OCI-LY1 (cell line): ENCODE measurements at regions not wholly inside any gene's neighbourhood (a gene's known extent, or its start where the extent isn't known, plus 50 kb on each side); places are given as distances from the start of the nearest gene placed in this dataset.

Experiments
- H2AFZ ChIP-seq: fragments of 200-600 bp; sonication (generic), shearing (Covaris generic); 2 replicates; pipeline ENCODE4 v1.6.0; 2014; ENCODE audit warnings: antibody characterized with exemption, mild to moderate bottlenecking, low read length
- H3F3A ChIP-seq: fragments of 200-600 bp; sonication (generic), shearing (Covaris generic); 2 replicates; pipeline ENCODE4 v1.6.0; 2014; ENCODE audit warnings: mild to moderate bottlenecking, antibody characterized with exemption, low read length, moderate library complexity; ENCODE audit not compliant: insufficient read depth
- H3K27ac ChIP-seq: fragments of 200-600 bp; sonication (generic); 2 replicates; pipeline ENCODE4 v1.5.1; 2014; ENCODE audit warnings: low read length, mixed run types, mild to moderate bottlenecking, low read depth; ENCODE audit not compliant: poor library complexity, severe bottlenecking
- H3K27me3 ChIP-seq: fragments of 200-600 bp; sonication (generic); 2 replicates; pipeline ENCODE4 v1.6.0; 2014; ENCODE audit warnings: antibody characterized with exemption, mild to moderate bottlenecking, low read length, moderate library complexity; ENCODE audit not compliant: insufficient read depth
- H3K36me3 ChIP-seq: fragments of 200-600 bp; sonication (generic); 2 replicates; pipeline ENCODE4 v1.6.1; 2014; ENCODE audit warnings: mild to moderate bottlenecking, antibody characterized with exemption, low read length, moderate library complexity, mixed read lengths; ENCODE audit not compliant: insufficient read depth
- H3K4me1 ChIP-seq: fragments of 200-600 bp; sonication (generic); 2 replicates; pipeline ENCODE4 v1.5.1; 2014; ENCODE audit warnings: mild to moderate bottlenecking, low read length, moderate library complexity; ENCODE audit not compliant: insufficient read depth, severe bottlenecking
- H3K4me2 ChIP-seq: fragments of 200-600 bp; sonication (generic), shearing (Covaris generic); 2 replicates; pipeline ENCODE4 v1.6.1; 2014; ENCODE audit warnings: low read length
- H3K4me3 ChIP-seq: fragments of 200-600 bp; sonication (generic); 2 replicates; pipeline ENCODE4 v1.5.1; 2014; ENCODE audit warnings: low read length, low read depth, mild to moderate bottlenecking, mixed read lengths; ENCODE audit not compliant: poor library complexity, severe bottlenecking
- H3K79me2 ChIP-seq: fragments of 200-600 bp; shearing (Covaris generic); 2 replicates; pipeline ENCODE4 v1.6.1; 2016; ENCODE audit warnings: mixed run types, low read length, mixed read lengths; ENCODE audit not compliant: insufficient read depth
- H3K9ac ChIP-seq: fragments of 200-600 bp; sonication (generic), shearing (Covaris generic); 2 replicates; pipeline ENCODE4 v1.6.1; 2014; ENCODE audit warnings: mild to moderate bottlenecking, low read length, mixed read lengths
- H3K9me2 ChIP-seq: fragments of 200-600 bp; sonication (generic), shearing (Covaris generic); 2 replicates; pipeline ENCODE4 v1.6.1; 2014; ENCODE audit warnings: low read depth, mild to moderate bottlenecking, low read length, mixed read lengths
- H3K9me3 ChIP-seq: fragments of 200-600 bp; shearing (Covaris generic); 2 replicates; pipeline ENCODE4 v1.6.1; 2014; ENCODE audit warnings: low read length, mixed read lengths
- H4K20me1 ChIP-seq: fragments of 200-600 bp; sonication (generic), shearing (Covaris generic); 2 replicates; pipeline ENCODE4 v1.6.0; 2016; ENCODE audit warnings: mild to moderate bottlenecking, low read length; ENCODE audit not compliant: insufficient read depth
- EZH2 ChIP-seq: fragments of 200-600 bp; sonication (generic), shearing (Covaris generic); IDR thresholded peaks from 2 replicates; pipeline ENCODE4 v1.8.0; 2017; ENCODE audit warnings: borderline replicate concordance, mixed run types, mild to moderate bottlenecking, antibody characterized with exemption, low read length, moderate library complexity, mixed read lengths
- TF ChIP-seq, protein P1 (sequence below): fragments of 200-600 bp; sonication (generic), shearing (Covaris generic); IDR thresholded peaks from 2 replicates; pipeline ENCODE4 v1.5.1; 2017; ENCODE audit warnings: mild to moderate bottlenecking, antibody characterized with exemption, low read length, moderate library complexity, mixed read lengths

DNA sequence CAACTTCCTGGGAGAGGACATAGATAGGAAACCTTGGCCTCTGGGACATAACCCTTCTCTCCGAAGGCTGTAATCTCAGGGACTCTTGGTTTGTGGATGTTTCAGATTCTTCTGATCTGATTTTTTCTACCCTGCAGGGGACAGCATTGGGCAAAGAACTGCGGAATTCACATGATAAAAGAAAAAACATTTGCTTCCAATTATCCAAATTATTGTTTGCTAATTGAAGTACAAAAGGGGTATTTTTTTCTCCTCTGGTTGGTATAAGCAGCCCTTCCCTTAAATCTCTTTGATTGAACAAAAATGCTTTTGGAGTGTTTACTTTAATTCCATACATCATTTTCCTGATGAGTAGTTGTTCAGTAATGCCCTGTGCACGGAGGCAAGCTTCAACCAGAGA lies 251.7 kb upstream of the IRX3 start:
- Histone ChIP-seq H2AFZ (no peak overlapping the region), H3K4me1 (no peaks in the 10 kb centered on the region), H3K27me3 (no peaks in the 10 kb centered on the region), H3K4me3 (no peak overlapping the region), H3K27ac (no peak overlapping the region), H3K4me2 (no peak overlapping the region), H3K36me3 (no peaks in the 10 kb centered on the region), H3F3A (no peaks in the 10 kb centered on the region), H3K9ac (no peak overlapping the region), H3K79me2 (no peaks in the 10 kb centered on the region), H3K9me2 (no peaks in the 10 kb centered on the region), H4K20me1 (no peaks in the 10 kb centered on the region), H3K9me3 (no peaks in the 10 kb centered on the region)
- TF ChIP-seq, protein P1, sequence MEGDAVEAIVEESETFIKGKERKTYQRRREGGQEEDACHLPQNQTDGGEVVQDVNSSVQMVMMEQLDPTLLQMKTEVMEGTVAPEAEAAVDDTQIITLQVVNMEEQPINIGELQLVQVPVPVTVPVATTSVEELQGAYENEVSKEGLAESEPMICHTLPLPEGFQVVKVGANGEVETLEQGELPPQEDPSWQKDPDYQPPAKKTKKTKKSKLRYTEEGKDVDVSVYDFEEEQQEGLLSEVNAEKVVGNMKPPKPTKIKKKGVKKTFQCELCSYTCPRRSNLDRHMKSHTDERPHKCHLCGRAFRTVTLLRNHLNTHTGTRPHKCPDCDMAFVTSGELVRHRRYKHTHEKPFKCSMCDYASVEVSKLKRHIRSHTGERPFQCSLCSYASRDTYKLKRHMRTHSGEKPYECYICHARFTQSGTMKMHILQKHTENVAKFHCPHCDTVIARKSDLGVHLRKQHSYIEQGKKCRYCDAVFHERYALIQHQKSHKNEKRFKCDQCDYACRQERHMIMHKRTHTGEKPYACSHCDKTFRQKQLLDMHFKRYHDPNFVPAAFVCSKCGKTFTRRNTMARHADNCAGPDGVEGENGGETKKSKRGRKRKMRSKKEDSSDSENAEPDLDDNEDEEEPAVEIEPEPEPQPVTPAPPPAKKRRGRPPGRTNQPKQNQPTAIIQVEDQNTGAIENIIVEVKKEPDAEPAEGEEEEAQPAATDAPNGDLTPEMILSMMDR, result no peak

DNA sequence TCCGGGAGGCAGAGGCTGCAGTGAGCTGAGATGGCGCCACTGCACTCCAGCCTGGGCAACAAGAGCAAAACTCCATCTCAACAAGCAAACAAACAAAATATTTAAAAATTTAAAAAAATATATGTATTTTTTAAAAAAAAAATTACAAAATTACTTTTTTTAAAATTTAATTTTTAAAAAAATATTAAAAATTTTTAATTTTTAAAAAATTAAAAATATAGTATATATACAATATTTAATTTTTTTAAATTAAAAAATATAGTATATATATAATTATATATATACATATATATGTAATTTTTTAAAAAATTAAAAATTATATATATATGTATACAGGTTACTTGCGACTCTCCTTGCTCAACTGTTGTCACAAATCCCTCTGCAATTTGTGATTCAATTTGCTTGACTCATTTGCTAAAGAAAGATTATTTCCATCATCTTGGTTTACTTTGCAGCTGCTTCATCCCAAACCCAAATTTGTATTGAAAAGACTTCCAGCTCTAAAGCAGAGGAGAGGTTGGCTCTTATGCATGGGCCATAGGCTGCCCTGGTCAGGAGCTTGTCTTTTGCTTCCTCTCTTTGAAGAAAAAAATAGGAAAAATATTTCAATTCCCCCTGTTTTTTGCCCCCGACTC lies 247.4 kb upstream of the IRX3 start:
- Histone ChIP-seq H3K9ac (no peak overlapping the region), H3K4me1 (no peaks in the 10 kb centered on the region), H3K9me2 (no peaks in the 10 kb centered on the region), H3K4me2 (no peak overlapping the region), H3F3A (no peaks in the 10 kb centered on the region), H3K4me3 (no peak overlapping the region), H4K20me1 (no peaks in the 10 kb centered on the region), H3K36me3 (no peaks in the 10 kb centered on the region), H3K79me2 (no peaks in the 10 kb centered on the region), H2AFZ (no peak overlapping the region), H3K9me3 (no peaks in the 10 kb centered on the region), H3K27me3 (no peaks in the 10 kb centered on the region), H3K27ac (no peak overlapping the region)
- TF ChIP-seq EZH2, result no peak

DNA sequence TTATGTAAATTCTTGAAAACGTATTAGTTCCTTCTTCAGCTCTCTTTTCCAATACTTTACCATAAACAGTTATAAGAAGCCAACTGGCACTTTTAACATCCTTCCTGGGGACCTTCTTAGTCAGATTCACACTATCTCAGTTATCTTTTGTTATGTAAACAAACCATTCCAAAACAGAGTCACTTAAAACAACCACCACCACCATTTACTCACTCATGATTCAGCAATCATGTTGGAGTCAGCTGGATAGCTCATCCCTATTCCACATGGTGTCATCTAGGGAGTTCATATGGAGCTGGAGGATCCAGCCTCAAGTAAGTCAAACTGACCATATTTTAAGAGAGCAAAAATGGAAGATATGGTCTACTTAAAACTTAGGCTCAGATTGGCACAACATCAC lies 240.3 kb upstream of the IRX3 start:
- no peaks in the 10 kb centered on the region for H4K20me1 ChIP-seq
- H3K4me3 ChIP-seq, result no peak overlapping the region
- H3K27me3 ChIP-seq, result no peaks in the 10 kb centered on the region
- H2AFZ ChIP-seq, result no peak overlapping the region
- H3K27ac ChIP-seq, result no peak overlapping the region
- no peak for TF ChIP-seq EZH2
- TF ChIP-seq, protein P1, result no peak
- no peaks in the 10 kb centered on the region for H3K4me1 ChIP-seq
- H3K36me3 ChIP-seq, result no peaks in the 10 kb centered on the region
- no peaks in the 10 kb centered on the region for H3K79me2 ChIP-seq
- no peak overlapping the region for H3K9ac ChIP-seq
- H3F3A ChIP-seq, result no peaks in the 10 kb centered on the region
- H3K9me2 ChIP-seq, result no peaks in the 10 kb centered on the region
- no peaks in the 10 kb centered on the region for H3K9me3 ChIP-seq
- no peak overlapping the region for H3K4me2 ChIP-seq

DNA sequence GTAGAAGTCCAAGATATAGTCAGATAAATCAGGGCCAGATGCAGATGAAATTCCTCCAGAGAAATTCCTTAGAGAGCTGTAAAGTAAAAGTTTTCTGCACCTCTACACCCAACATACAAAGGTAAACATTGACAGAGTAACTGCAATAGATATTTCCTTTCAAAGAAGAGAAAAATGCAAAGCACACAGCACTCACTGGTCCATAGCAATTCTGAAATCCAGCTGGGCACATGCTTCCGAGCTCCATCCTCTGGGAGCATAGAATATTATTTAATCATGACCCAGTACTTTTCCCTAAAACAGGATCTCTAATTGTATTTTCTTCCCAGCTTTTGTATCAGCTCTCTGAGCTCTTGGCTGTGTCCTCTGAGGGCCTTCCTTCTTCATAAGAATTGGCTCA lies 239.5 kb upstream of the IRX3 start:
- H3K9me2 ChIP-seq, result no peaks in the 10 kb centered on the region
- H3K79me2 ChIP-seq, result no peaks in the 10 kb centered on the region
- no peak overlapping the region for H3K4me3 ChIP-seq
- no peaks in the 10 kb centered on the region for H3F3A ChIP-seq
- no peaks in the 10 kb centered on the region for H3K27me3 ChIP-seq
- no peak overlapping the region for H2AFZ ChIP-seq
- no peak overlapping the region for H3K4me2 ChIP-seq
- no peaks in the 10 kb centered on the region for H4K20me1 ChIP-seq
- no peaks in the 10 kb centered on the region for H3K4me1 ChIP-seq
- no peak overlapping the region for H3K9ac ChIP-seq
- no peak for TF ChIP-seq EZH2
- TF ChIP-seq, protein P1, result no peak
- H3K9me3 ChIP-seq, result no peaks in the 10 kb centered on the region
- H3K27ac ChIP-seq, result no peak overlapping the region
- H3K36me3 ChIP-seq, result no peaks in the 10 kb centered on the region
